GM21528 (cell line): ENCODE measurements at regions not wholly inside any gene's neighbourhood (a gene's known extent, or its start where the extent isn't known, plus 50 kb on each side); places are given as distances from the start of the nearest gene placed in this dataset.

ENCODE experiments used
- ATAC-seq: cut with Tn5 transposase; IDR thresholded peaks from one replicate; pipeline ENCODE4 v1.9.1; 2021; ENCODE audit warnings: mild to moderate bottlenecking, moderate library complexity; ENCODE audit not compliant: unreplicated experiment, low FRiP score

DNA sequence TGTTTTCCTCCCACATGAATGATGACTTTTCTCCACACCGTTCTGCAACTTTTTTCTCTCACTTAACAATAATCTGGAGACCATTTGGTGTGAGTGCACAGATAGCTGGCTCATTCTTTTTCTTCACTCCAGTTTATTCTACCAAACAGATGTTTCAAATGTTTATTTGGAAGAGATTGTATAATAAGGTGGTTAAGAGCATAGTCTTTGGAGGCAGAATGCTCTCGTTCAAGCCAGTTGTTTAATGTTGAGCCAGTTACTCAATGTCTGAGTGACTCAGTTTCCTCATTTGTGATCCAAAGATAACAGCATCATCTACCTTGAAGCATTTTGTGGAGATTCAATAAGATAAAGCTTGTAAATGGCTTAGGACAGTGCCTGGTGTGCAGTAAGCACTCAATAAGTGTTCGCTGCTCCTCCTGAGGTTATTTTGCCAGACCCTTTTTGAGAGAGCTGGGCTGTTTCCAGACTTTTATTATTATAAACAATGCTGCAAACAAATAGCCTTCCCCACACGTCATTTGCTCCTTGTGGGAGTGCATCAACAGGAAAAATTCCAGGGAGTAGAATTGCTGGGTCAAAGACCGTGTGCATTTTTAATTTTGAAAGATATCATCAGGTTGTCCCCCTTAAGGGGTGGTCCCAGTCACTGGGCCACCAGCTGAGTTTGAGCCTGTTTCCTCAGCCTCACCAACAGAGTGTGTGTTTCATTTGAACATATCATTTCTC is 70.6 kb downstream of the VEGFA start:
- ATAC-seq, result no peak

DNA sequence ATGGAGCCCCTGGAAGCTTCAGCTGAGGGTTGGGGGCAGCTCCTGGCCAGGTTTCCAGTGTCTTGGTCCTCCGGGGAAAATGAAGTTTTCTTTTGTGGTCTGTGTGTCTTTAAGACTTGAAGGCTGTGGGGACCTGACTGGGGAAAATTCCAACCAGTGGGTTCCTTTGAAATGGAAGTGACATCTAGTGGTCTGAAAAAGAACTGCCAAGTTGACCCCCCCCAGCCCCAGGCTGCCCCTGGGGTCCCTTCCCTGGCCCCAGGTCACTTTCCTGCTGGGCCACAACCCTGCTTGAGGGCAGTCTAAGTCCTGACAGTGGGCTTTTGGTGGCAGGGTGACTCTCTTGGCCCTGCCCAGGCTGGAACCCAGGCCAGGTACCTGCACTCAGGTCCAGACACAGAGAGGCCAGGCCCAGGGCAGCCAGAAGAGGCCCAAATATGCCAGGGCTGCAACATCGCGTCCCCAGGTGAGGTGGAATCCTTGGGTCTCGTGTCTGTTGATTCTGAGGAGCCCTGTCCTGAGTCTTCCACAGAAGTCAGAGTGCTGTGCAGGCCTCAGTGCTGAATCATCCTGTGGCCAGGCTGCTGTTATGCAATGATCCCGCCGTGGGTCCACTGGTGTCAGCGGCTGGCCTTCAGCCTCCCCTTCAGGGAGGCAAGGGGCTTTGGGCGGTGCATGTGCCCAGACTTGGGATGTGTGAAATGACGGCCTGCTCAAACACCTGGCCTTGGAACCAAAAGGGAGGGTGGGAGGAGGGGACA is 68.4 kb downstream of the VEGFA start:
- no peak for ATAC-seq

DNA sequence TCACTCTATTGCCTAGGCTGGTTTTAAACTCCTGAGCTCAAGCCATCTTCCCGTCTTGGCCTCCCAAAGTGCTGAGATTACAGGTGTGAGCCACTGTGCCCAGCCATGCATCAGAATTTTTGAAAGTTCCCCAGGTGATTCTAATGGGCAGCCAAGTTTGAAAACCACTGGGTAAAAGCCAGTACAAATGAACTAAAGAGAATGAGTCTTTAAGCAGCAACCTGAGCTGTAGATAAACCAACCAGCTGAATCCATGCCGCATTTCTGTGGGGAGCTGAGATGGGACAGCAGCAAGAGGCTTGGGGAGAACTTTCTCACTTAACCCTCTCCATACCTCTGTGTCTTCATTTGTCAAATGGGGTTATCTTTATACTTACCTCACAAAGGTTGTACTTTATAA is 67.5 kb downstream of the VEGFA start:
- ATAC-seq, result no peak

DNA sequence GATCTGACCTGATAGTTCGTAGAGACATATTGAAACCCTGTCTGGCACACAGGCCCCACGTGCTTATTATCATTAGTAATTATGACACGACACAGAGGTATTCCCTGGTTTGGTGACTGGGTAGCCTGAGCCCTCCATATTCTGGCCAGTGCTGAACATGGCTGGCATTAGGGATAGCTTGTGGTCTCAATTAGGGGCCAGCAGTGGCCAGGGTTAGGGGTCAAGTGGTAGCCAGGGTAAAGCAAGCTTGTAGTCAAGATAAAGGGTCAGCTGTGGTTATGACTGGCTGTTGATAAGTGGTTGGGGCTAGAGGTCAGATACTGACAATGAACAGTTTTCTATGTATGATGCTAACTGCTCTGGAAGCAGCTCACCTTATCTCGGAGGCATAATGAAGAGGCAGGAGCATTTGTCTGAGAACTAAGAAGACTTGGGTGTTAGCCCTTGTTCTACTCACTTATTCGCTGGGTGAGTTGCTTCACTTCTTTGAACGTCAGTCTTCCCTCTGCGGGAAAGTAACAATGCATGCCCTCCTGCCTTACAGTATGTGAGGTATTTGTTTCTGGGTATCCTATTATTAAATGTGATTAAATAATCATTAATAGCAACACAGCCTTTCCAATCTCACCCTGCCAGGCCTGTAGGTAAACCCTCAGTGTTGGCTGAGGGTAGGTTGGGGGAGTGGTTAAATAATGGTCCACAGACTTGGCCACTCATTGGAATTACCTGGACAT is 66.7 kb downstream of the VEGFA start:
- no peak for ATAC-seq
